ENCODE measurements at regions not wholly inside any gene's neighbourhood (a gene's known extent, or its start where the extent isn't known, plus 50 kb on each side); places are given as distances from the start of the nearest gene placed in this dataset.
"Not testable (repeated sequence)": the region's sequence is repeated elsewhere in the genome, so short reads cannot be mapped to it uniquely, and the experiment has no call there.

DNA sequence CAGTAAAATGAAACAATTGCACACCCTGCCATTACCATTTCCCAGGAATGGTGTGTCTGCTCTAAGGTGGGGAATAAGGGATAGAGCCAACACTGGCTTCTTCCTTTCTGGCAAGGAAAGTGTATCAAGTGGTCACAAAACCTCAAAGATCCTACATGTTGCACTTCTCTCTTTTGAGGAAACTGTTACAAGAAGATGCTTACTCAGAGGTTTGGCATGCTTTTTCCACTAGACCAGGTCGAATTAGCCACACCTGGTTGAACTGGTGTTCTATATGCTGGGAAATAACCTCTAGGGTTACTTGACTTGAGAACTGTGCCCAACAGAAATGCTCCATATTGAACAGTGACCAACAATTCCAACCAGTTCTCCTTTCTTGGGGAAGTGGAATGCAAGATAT, 102.9 kb downstream of the LRRN1 start:
- Histone ChIP-seq H3K9ac (ENCODE audit: low read depth, low read length) (no peak overlapping the region), H3K9me3 (ENCODE audit: control insufficient read depth, insufficient read depth, low read length) (no peaks in the 10 kb centered on the region; the same call in 1 of the 2 replicates), H3K4me3 (ENCODE audit: low read depth, low read length) (no peak overlapping the region), H3K27me3 (ENCODE audit: control insufficient read depth, insufficient read depth, low read length) (no peaks in the 10 kb centered on the region), H3K27ac (ENCODE audit: low read depth, low read length) (no peak overlapping the region), H3K4me1 (ENCODE audit: control insufficient read depth, insufficient read depth, low read length) (no peaks in the 10 kb centered on the region), H3K36me3 (ENCODE audit: control insufficient read depth, insufficient read depth, low read length) (no peaks in the 10 kb centered on the region)

DNA sequence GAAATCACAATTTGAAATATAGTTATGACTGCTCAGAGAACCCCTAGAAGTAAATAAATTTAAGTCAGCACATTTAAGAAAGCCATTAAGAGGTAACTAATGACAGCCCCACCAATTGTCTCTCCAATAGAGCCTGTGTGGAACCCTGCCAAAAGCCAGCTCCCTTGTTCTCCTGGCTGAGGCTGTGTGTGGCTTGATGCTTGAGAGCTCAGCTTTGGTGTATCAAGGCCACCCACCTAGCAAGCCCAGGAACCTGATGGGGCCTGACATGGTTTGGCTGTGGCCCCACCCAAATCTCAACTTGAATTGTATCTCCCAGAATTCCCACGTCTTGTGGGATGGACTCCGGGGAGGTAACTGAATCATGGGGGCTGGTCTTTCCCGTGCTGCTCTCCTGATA, 106.9 kb downstream of the LRRN1 start:
- H3K36me3 ChIP-seq (ENCODE audit: control insufficient read depth, insufficient read depth, low read length): no peaks in the 10 kb centered on the region
- no peaks in the 10 kb centered on the region; the same call in 1 of the 2 replicates for H3K9me3 ChIP-seq (ENCODE audit: control insufficient read depth, insufficient read depth, low read length)
- no peak overlapping the region for H3K27ac ChIP-seq (ENCODE audit: low read depth, low read length)
- no peaks in the 10 kb centered on the region for H3K4me1 ChIP-seq (ENCODE audit: control insufficient read depth, insufficient read depth, low read length)
- no peak overlapping the region for H3K4me3 ChIP-seq (ENCODE audit: low read depth, low read length)
- no peak overlapping the region for H3K9ac ChIP-seq (ENCODE audit: low read depth, low read length)
- H3K27me3 ChIP-seq (ENCODE audit: control insufficient read depth, insufficient read depth, low read length): no peaks in the 10 kb centered on the region

DNA sequence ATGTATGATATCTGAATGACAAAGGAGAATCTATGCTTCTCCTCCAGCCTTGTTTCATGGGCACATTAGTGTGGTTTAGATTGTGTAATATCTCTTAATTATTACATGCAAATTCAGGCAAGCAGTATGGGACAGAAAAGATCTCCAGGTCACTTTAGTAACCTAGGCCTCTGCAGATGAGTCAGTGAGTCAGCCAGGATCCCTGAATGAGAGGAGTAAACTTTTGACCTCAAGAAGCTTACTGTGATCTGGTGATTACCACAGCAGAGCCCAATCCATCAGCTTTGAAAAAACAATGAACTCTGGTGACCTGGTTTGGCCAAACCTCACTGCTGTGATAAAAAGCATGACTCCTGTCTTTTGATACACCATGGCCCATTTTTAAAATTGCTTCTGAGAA, 107.8 kb downstream of the LRRN1 start:
- H3K9me3 ChIP-seq (ENCODE audit: control insufficient read depth, insufficient read depth, low read length): no peaks in the 10 kb centered on the region; the same call in 1 of the 2 replicates
- H3K27ac ChIP-seq (ENCODE audit: low read depth, low read length): no peak overlapping the region
- H3K4me3 ChIP-seq (ENCODE audit: low read depth, low read length): no peak overlapping the region
- H3K4me1 ChIP-seq (ENCODE audit: control insufficient read depth, insufficient read depth, low read length): no peaks in the 10 kb centered on the region
- H3K27me3 ChIP-seq (ENCODE audit: control insufficient read depth, insufficient read depth, low read length): no peaks in the 10 kb centered on the region
- no peaks in the 10 kb centered on the region for H3K36me3 ChIP-seq (ENCODE audit: control insufficient read depth, insufficient read depth, low read length)
- H3K9ac ChIP-seq (ENCODE audit: low read depth, low read length): no peak overlapping the region

DNA sequence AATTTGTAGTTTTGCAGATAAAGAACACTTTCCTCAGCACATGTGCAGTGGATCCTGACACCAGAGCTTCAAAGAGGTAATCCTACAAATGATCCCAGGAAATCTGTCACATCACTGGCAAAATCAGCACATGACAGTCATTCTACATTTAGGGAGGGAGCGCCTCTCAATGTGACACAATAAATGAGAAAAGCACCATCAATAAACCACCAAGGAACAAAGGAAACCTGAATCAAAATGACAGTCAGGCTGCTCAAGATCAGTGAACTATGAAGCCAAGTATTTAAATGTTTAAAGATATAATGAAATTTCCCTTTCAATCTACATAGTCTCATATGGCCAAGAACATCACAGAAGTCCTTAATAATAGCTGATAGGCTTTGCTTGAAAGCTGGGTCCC, 119.5 kb downstream of the LRRN1 start:
- H3K36me3 ChIP-seq (ENCODE audit: control insufficient read depth, insufficient read depth, low read length): no peaks in the 10 kb centered on the region
- H3K27ac ChIP-seq (ENCODE audit: low read depth, low read length): no peak overlapping the region
- H3K27me3 ChIP-seq (ENCODE audit: control insufficient read depth, insufficient read depth, low read length): no peaks in the 10 kb centered on the region
- H3K9me3 ChIP-seq (ENCODE audit: control insufficient read depth, insufficient read depth, low read length): no peaks in the 10 kb centered on the region
- H3K9ac ChIP-seq (ENCODE audit: low read depth, low read length): no peak overlapping the region
- no peaks in the 10 kb centered on the region for H3K4me1 ChIP-seq (ENCODE audit: control insufficient read depth, insufficient read depth, low read length)
- H3K4me3 ChIP-seq (ENCODE audit: low read depth, low read length): no peak overlapping the region

DNA sequence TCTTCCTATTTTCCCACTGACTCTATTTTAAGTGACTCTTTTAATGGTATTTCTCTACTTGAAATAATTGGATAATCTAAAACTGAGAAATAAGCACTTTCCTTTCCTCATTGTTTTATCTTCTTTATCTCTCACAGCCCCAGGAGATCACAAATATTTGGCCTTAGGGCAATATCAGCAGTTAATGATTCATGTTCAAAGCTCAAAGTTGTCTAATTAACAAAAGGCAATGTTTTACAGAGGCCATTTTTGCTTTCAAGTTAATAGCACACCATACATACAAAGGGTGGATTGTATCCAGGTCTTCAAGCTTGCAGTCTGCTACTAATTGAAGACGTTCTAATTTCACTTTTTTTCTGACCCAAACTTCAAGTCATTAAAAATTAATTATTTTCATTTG, 120.1 kb downstream of the LRRN1 start:
- no peak overlapping the region for H3K9ac ChIP-seq (ENCODE audit: low read depth, low read length)
- no peaks in the 10 kb centered on the region for H3K4me1 ChIP-seq (ENCODE audit: control insufficient read depth, insufficient read depth, low read length)
- H3K27ac ChIP-seq (ENCODE audit: low read depth, low read length): no peak overlapping the region
- H3K9me3 ChIP-seq (ENCODE audit: control insufficient read depth, insufficient read depth, low read length): no peaks in the 10 kb centered on the region
- H3K27me3 ChIP-seq (ENCODE audit: control insufficient read depth, insufficient read depth, low read length): no peaks in the 10 kb centered on the region
- H3K36me3 ChIP-seq (ENCODE audit: control insufficient read depth, insufficient read depth, low read length): no peaks in the 10 kb centered on the region
- H3K4me3 ChIP-seq (ENCODE audit: low read depth, low read length): no peak overlapping the region

DNA sequence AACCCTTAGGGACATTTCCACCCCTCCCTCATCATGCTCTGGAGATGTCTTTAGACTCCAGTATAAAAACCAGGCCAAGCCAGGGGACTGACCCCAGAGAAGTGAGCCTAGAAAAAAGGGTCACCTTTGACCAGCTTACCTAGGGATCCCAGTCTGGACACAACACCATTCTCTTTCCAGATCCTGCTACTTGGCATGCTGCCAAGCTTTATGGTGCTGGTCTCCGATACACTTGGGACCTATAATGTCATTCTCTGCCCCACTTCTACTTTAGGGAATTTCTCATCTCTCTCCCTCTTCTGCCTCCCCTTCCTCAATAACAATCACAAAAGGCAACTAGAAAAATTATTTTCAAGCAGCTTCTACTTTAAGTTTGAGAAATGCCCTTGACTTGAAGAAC, 124.4 kb downstream of the LRRN1 start:
- no peak overlapping the region for H3K27ac ChIP-seq (ENCODE audit: low read depth, low read length)
- H3K9ac ChIP-seq (ENCODE audit: low read depth, low read length): no peak overlapping the region
- no peaks in the 10 kb centered on the region for H3K9me3 ChIP-seq (ENCODE audit: control insufficient read depth, insufficient read depth, low read length)
- H3K27me3 ChIP-seq (ENCODE audit: control insufficient read depth, insufficient read depth, low read length): no peaks in the 10 kb centered on the region
- no peaks in the 10 kb centered on the region for H3K4me1 ChIP-seq (ENCODE audit: control insufficient read depth, insufficient read depth, low read length)
- H3K36me3 ChIP-seq (ENCODE audit: control insufficient read depth, insufficient read depth, low read length): no peaks in the 10 kb centered on the region
- no peak overlapping the region for H3K4me3 ChIP-seq (ENCODE audit: low read depth, low read length)

DNA sequence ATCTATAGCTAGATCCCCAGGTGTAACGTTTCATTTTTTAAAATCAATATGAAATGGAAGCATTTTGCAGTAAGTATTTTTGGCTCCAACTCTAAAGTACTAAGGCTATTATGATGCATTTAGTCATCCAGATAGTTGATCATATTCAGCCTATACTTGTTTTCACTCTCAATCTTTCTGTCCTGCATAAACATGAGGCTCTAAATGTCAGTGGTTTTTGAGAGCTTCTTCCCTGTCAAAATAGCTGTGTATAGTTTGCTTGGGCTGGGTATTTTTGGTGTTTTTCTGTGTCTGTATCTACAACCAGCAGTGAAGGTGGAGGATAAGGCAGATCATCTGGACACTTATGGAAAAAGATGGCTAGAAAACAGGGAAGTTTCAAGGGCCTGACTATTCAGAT, 128.0 kb downstream of the LRRN1 start:
- no peak overlapping the region for H3K4me3 ChIP-seq (ENCODE audit: low read depth, low read length)
- H3K27ac ChIP-seq (ENCODE audit: low read depth, low read length): no peak overlapping the region
- no peak overlapping the region for H3K9ac ChIP-seq (ENCODE audit: low read depth, low read length)
- no peaks in the 10 kb centered on the region for H3K4me1 ChIP-seq (ENCODE audit: control insufficient read depth, insufficient read depth, low read length)
- no peaks in the 10 kb centered on the region for H3K27me3 ChIP-seq (ENCODE audit: control insufficient read depth, insufficient read depth, low read length)
- no peaks in the 10 kb centered on the region; the same call in 1 of the 2 replicates for H3K9me3 ChIP-seq (ENCODE audit: control insufficient read depth, insufficient read depth, low read length)
- no peaks in the 10 kb centered on the region for H3K36me3 ChIP-seq (ENCODE audit: control insufficient read depth, insufficient read depth, low read length)

DNA sequence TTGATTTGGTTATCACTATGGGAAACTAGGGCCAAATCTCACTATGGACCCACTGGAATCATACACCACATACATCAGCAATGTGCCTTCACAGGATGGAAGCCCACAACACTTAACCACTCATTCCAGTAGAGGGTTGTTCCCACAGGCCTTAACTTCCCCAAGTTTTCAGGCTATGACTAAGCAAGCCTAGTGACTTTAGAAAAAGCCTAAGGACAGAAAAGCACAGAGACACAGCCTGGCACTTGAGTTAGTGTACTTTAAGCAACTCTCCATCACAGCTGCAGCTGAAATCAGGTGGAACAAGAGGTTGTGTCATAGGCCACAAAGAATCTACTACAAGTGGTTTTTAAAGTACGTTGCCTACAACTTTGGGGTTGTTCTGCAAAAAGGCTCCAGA, 128.7 kb downstream of the LRRN1 start:
- Histone ChIP-seq H3K27me3 (ENCODE audit: control insufficient read depth, insufficient read depth, low read length) (no peaks in the 10 kb centered on the region), H3K4me3 (ENCODE audit: low read depth, low read length) (no peak overlapping the region), H3K36me3 (ENCODE audit: control insufficient read depth, insufficient read depth, low read length) (no peaks in the 10 kb centered on the region), H3K27ac (ENCODE audit: low read depth, low read length) (no peak overlapping the region), H3K9ac (ENCODE audit: low read depth, low read length) (no peak overlapping the region), H3K9me3 (ENCODE audit: control insufficient read depth, insufficient read depth, low read length) (no peaks in the 10 kb centered on the region; the same call in 1 of the 2 replicates), H3K4me1 (ENCODE audit: control insufficient read depth, insufficient read depth, low read length) (no peaks in the 10 kb centered on the region)

DNA sequence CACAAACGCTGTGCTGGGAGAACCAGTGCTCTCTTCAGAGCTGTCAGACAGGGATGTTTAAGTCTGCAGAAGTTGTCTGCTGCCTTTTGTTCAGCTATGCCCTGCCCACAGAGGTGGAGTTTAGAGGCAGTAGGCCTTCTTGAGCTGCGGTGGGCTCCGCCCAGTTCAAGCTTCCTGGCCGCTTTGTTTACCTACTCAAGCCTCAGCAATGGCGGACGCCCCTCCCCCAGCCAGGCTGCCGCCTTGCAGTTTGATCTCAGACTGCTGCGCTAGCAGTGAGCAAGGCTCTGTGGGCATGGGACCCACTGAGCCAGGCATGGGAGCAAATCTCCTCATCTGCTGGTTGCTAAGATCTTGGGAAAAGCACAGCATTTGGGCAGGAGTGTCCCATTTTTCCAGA, 142.1 kb downstream of the LRRN1 start:
- H3K27me3 ChIP-seq (ENCODE audit: control insufficient read depth, insufficient read depth, low read length); H3K4me1 ChIP-seq (ENCODE audit: control insufficient read depth, insufficient read depth, low read length); H3K9me3 ChIP-seq (ENCODE audit: control insufficient read depth, insufficient read depth, low read length); H3K27ac ChIP-seq (ENCODE audit: low read depth, low read length); H3K4me3 ChIP-seq (ENCODE audit: low read depth, low read length); H3K36me3 ChIP-seq (ENCODE audit: control insufficient read depth, insufficient read depth, low read length); H3K9ac ChIP-seq (ENCODE audit: low read depth, low read length): not testable (repeated sequence)

DNA sequence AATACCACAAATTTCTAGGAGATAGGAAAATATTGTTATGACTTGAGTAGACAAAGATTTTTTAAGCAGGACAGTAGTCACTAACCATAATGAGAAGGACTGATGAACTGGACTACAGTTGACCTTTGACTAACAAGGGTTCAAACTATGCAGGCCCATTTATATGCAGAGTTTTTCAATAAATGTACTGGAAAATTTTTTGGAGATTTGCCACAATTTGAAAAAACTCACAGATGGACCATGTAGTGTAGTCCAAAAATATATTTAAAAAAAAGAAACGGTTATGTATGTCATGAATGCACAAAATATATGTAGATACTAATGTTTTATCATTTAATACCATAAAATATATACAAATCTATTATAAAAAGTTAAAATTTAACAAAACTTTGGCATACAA, 151.8 kb downstream of the LRRN1 start:
- Histone ChIP-seq H3K36me3 (ENCODE audit: control insufficient read depth, insufficient read depth, low read length) (no peaks in the 10 kb centered on the region), H3K4me1 (ENCODE audit: control insufficient read depth, insufficient read depth, low read length) (no peaks in the 10 kb centered on the region), H3K9me3 (ENCODE audit: control insufficient read depth, insufficient read depth, low read length) (no peaks in the 10 kb centered on the region), H3K9ac (ENCODE audit: low read depth, low read length) (no peak overlapping the region), H3K27me3 (ENCODE audit: control insufficient read depth, insufficient read depth, low read length) (no peaks in the 10 kb centered on the region), H3K4me3 (ENCODE audit: low read depth, low read length) (no peak overlapping the region), H3K27ac (ENCODE audit: low read depth, low read length) (no peak overlapping the region)

DNA sequence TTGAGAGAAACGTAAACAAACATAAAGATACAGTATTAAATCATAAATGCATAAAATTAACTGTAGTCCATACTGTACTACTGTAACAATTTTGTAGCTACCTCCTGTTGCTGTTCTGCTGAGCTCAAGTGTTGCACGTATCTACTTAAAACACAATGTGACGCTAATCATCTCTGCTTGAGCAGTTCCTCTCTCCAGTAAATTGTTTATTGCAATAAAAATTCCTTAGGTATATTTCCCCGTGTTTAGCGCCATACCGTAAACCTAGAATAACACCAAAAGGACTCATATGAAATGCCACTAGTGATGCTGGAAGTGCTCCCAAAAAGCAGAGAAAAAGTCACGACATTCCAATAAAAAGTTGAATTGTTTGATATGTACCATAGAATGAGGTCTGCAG, 152.3 kb downstream of the LRRN1 start:
- no peaks in the 10 kb centered on the region for H3K36me3 ChIP-seq (ENCODE audit: control insufficient read depth, insufficient read depth, low read length)
- no peak overlapping the region for H3K9ac ChIP-seq (ENCODE audit: low read depth, low read length)
- H3K4me1 ChIP-seq (ENCODE audit: control insufficient read depth, insufficient read depth, low read length): no peaks in the 10 kb centered on the region

DNA sequence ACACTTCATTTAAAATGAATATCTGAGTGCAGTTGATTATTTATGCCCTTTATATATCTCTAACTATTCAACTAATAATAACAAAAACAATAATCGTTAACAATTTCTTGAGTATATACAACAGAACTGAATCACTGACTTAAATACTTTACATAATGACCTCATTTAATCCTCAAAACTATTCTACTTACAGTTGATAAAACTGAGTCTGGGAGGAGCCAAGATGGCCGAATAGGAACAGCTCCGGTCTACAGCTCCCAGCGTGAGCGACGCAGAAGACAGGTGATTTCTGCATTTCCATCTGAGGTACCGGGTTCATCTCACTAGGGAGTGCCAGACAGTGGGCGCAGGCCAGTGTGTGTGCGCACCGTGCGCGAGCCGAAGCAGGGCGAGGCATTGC, 163.6 kb downstream of the LRRN1 start:
- H3K4me1 ChIP-seq (ENCODE audit: control insufficient read depth, insufficient read depth, low read length); H3K9me3 ChIP-seq (ENCODE audit: control insufficient read depth, insufficient read depth, low read length); H3K27me3 ChIP-seq (ENCODE audit: control insufficient read depth, insufficient read depth, low read length); H3K9ac ChIP-seq (ENCODE audit: low read depth, low read length); H3K27ac ChIP-seq (ENCODE audit: low read depth, low read length); H3K36me3 ChIP-seq (ENCODE audit: control insufficient read depth, insufficient read depth, low read length): not testable (repeated sequence)
- H3K4me3 ChIP-seq (ENCODE audit: low read depth, low read length): peak overlapping the region; percentile 49

More for the DNA sequence above, 152.3 kb downstream of the LRRN1 start:
- Histone ChIP-seq H3K9me3 (ENCODE audit: control insufficient read depth, insufficient read depth, low read length) (no peaks in the 10 kb centered on the region), H3K27me3 (ENCODE audit: control insufficient read depth, insufficient read depth, low read length) (no peaks in the 10 kb centered on the region), H3K4me3 (ENCODE audit: low read depth, low read length) (no peak overlapping the region), H3K27ac (ENCODE audit: low read depth, low read length) (no peak overlapping the region)
